BE2C (cell line): ENCODE measurements at regions not wholly inside any gene's neighbourhood (a gene's known extent, or its start where the extent isn't known, plus 50 kb on each side); places are given as distances from the start of the nearest gene placed in this dataset.

ENCODE experiments used
- DNase-seq: peaks from one replicate; pipeline ENCODE4 v3.0.0-alpha.2; 2020
- H3K27me3 ChIP-seq: fragments of 250-450 bp; sonication (Bioruptor Pico); 2 replicates; pipeline ENCODE4 v1.5.1; 2020; ENCODE audit warnings: mild to moderate bottlenecking
- H3K36me3 ChIP-seq: fragments of 250-450 bp; sonication (Bioruptor Pico); 2 replicates; pipeline ENCODE4 v1.5.1; 2020; ENCODE audit warnings: mild to moderate bottlenecking
- H3K4me1 ChIP-seq: fragments of 250-450 bp; sonication (Bioruptor Pico); 2 replicates; pipeline ENCODE4 v1.5.1; 2020
- H3K4me3 ChIP-seq: 2 replicates; pipeline ENCODE4 v1.5.1; 2011; ENCODE audit warnings: low read depth, low read length
- H3K9me3 ChIP-seq: fragments of 250-450 bp; sonication (Bioruptor Pico); 2 replicates; pipeline ENCODE4 v1.5.1; 2020
- CTCF ChIP-seq: IDR thresholded peaks from 2 replicates; pipeline ENCODE4 v1.5.1; 2012; ENCODE audit warnings: mild to moderate bottlenecking, low read depth, low read length

GRCh38 chr6:14380086-14380820 lies 262.7 kb downstream of the CD83 start:
- DNase-seq = no peak
- Histone ChIP-seq H3K27me3 (no peaks in the 10 kb centered on the region), H3K4me1 (no peaks in the 10 kb centered on the region), H3K9me3 (no peaks in the 10 kb centered on the region), H3K36me3 (no peaks in the 10 kb centered on the region), H3K4me3 (no peak overlapping the region)
- TF ChIP-seq CTCF = no peak

- DNase-seq = no peak
- H3K9me3 ChIP-seq = no peaks in the 10 kb centered on the region
- no peaks in the 10 kb centered on the region for H3K27me3 ChIP-seq
- H3K4me3 ChIP-seq = no peak overlapping the region
- no peaks in the 10 kb centered on the region for H3K36me3 ChIP-seq
- no peak for TF ChIP-seq CTCF
- no peaks in the 10 kb centered on the region for H3K4me1 ChIP-seq
These were observed 263.6 kb downstream of the CD83 start for GRCh38 chr6:14380901-14381828.

GRCh38 chr6:14381829-14382677 lies 264.5 kb downstream of the CD83 start:
- H3K27me3 ChIP-seq = no peaks in the 10 kb centered on the region
- H3K4me1 ChIP-seq = no peaks in the 10 kb centered on the region

GRCh38 chr6:14382678-14383236 lies 265.2 kb downstream of the CD83 start:
- Histone ChIP-seq H3K36me3 (no peaks in the 10 kb centered on the region), H3K27me3 (no peaks in the 10 kb centered on the region), H3K4me1 (no peaks in the 10 kb centered on the region), H3K4me3 (no peak overlapping the region), H3K9me3 (no peaks in the 10 kb centered on the region)
- no peak for TF ChIP-seq CTCF
- no peak for DNase-seq

More at GRCh38 chr6:14381829-14382677, 264.5 kb downstream of the CD83 start:
- no peaks in the 10 kb centered on the region for H3K9me3 ChIP-seq
- DNase-seq = no peak
- H3K36me3 ChIP-seq = no peaks in the 10 kb centered on the region
- H3K4me3 ChIP-seq = no peak overlapping the region
- TF ChIP-seq CTCF = no peak

- no peak for DNase-seq
- no peak for TF ChIP-seq CTCF
- no peaks in the 10 kb centered on the region for H3K4me1 ChIP-seq
- H3K9me3 ChIP-seq = no peaks in the 10 kb centered on the region
- H3K36me3 ChIP-seq = no peaks in the 10 kb centered on the region
- H3K27me3 ChIP-seq = no peaks in the 10 kb centered on the region
- H3K4me3 ChIP-seq = no peak overlapping the region
These were observed 266.0 kb downstream of the CD83 start for GRCh38 chr6:14383393-14384174.
